Panc1 (cell line): ENCODE measurements at regions not wholly inside any gene's neighbourhood (a gene's known extent, or its start where the extent isn't known, plus 50 kb on each side); places are given as distances from the start of the nearest gene placed in this dataset.

Source experiments
- CTCF ChIP-seq: fragments of 450-650 bp; IDR thresholded peaks from 2 replicates; pipeline ENCODE4 v1.5.1; 2017; ENCODE audit warnings: mild to moderate bottlenecking
- REST ChIP-seq, 2 experiments: IDR thresholded peaks; 2 replicates each; pipeline ENCODE4 v1.6.1; 2011 to 2012; ENCODE audit warnings: low read depth in 2 of 2, control low read depth in 1 of 2, low read length in 1 of 2, mild to moderate bottlenecking in 1 of 2, moderate library complexity in 1 of 2; ENCODE audit not compliant: insufficient read depth in 1 of 2

GRCh38 chr10:6667150-6667549 lies 87.1 kb upstream of the PRKCQ start:
- TF ChIP-seq CTCF (no peak), REST (IDR thresholded peaks at IDR 0.05; ENCODE audit: insufficient read depth in 1 of 2, low read depth in 2 of 2, low read length in 1 of 2) (peak; percentile 18 to 41; a peak in 1 of 4 replicates)
